Cardiac muscle cell (in vitro differentiated cells and primary cell): ENCODE measurements at regions not wholly inside any gene's neighbourhood (a gene's known extent, or its start where the extent isn't known, plus 50 kb on each side); places are given as distances from the start of the nearest gene placed in this dataset.

ENCODE experiments used
- DNase-seq, 2 donors: peaks; one replicate each; pipeline versions ENCODE4 v3.0.0 to v3.0.0-alpha.2; 2010 to 2017; ENCODE audit warnings: low read depth in 1 of 2, low spot score in 1 of 2
- H3K27ac ChIP-seq: fragments of 200-600 bp; sonication (generic); 2 replicates; pipeline ENCODE4 v1.5.1; 2016
- H3K27me3 ChIP-seq: fragments of 200-600 bp; sonication (generic); 2 replicates; pipeline ENCODE4 v1.6.0; 2016; ENCODE audit warnings: control low read depth
- H3K36me3 ChIP-seq: fragments of 200-600 bp; sonication (generic); 2 replicates; pipeline ENCODE4 v1.5.1; 2016; ENCODE audit warnings: control low read depth
- H3K4me1 ChIP-seq: fragments of 200-600 bp; sonication (generic); 2 replicates; pipeline ENCODE4 v1.8.1; 2017; ENCODE audit warnings: low read depth, mild to moderate bottlenecking, mixed run types
- H3K4me3 ChIP-seq: fragments of 200-600 bp; sonication (generic); 2 replicates; pipeline ENCODE4 v1.5.1; 2016; ENCODE audit warnings: mild to moderate bottlenecking
- H3K9me3 ChIP-seq: fragments of 200-600 bp; sonication (generic); 2 replicates; pipeline ENCODE4 v1.5.1; 2017; ENCODE audit warnings: low read depth, mild to moderate bottlenecking, control low read depth
- TF ChIP-seq, protein P1 (sequence below): IDR thresholded peaks from 2 replicates; pipeline ENCODE4 v1.5.1; 2012; ENCODE audit warnings: low read depth, mild to moderate bottlenecking, low read length

DNA sequence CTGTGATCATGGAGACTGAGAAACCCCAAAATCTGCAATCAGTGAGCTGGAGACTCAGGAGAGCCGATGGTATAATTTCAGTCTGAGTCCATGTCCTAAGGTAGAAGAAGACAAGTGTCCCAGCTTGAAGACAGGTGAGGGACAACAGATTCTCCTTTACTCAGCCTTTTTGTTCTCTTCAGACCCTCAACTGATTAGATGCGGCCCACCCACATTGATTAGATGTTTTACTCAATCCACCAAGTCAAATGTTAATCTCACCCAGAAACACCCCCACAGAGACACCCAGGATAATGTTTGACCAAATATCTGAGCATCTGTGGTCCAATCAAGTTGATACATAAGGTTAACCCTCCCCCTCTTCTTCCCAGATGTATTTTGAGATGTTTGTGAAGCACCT lies 131.2 kb downstream of the PFKFB3 start:
- Histone ChIP-seq H3K27me3 (no peaks in the 10 kb centered on the region), H3K4me3 (no peak overlapping the region), H3K27ac (no peak overlapping the region), H3K9me3 (no peaks in the 10 kb centered on the region), H3K36me3 (no peaks in the 10 kb centered on the region), H3K4me1 (no peaks in the 10 kb centered on the region)
- DNase-seq = no peak
- TF ChIP-seq, protein P1, sequence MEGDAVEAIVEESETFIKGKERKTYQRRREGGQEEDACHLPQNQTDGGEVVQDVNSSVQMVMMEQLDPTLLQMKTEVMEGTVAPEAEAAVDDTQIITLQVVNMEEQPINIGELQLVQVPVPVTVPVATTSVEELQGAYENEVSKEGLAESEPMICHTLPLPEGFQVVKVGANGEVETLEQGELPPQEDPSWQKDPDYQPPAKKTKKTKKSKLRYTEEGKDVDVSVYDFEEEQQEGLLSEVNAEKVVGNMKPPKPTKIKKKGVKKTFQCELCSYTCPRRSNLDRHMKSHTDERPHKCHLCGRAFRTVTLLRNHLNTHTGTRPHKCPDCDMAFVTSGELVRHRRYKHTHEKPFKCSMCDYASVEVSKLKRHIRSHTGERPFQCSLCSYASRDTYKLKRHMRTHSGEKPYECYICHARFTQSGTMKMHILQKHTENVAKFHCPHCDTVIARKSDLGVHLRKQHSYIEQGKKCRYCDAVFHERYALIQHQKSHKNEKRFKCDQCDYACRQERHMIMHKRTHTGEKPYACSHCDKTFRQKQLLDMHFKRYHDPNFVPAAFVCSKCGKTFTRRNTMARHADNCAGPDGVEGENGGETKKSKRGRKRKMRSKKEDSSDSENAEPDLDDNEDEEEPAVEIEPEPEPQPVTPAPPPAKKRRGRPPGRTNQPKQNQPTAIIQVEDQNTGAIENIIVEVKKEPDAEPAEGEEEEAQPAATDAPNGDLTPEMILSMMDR = no peak

DNA sequence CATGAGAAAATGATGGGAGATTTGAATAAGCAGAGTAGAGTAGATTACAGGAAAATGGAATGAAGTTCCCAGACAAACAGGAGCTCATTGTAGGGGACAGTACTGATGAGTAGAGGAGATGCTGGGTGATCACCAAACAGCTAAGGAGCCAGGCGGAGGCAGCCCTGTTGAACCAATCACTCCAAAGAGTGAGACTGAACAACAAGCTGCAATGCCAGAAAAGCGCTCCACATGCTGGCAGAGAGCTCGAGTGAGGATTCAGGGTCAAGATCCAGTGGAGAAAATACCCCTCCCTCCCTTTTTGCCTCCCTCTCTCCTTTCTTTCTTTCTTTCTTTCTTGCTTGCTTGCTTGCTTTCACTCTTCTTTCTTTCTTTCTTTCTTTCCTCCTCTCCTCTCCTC lies 133.3 kb downstream of the PFKFB3 start:
- Histone ChIP-seq H3K27ac (no peak overlapping the region), H3K27me3 (no peaks in the 10 kb centered on the region), H3K4me3 (no peak overlapping the region), H3K36me3 (no peaks in the 10 kb centered on the region), H3K9me3 (no peaks in the 10 kb centered on the region), H3K4me1 (no peaks in the 10 kb centered on the region)
- TF ChIP-seq, protein P1 = no peak
- DNase-seq = no peak

DNA sequence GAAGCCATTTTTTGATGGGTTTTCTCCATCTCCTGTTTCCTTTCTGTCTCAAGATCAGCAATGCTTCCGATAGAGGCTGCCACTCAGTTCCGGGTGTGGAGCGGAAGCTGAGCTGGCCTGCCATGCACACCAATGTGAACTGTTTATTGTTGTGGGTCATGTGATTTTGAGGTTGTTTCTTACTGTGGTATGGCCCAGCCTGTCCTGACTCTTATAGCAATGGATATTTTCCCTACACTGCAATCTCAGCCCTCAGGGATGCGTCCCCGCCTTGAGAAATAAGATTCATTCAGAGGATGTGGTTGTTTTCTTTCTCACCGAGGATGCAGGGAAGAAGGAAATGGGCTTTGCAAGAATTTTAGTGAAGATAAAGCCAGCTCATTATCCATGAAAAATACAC lies 134.7 kb downstream of the PFKFB3 start:
- TF ChIP-seq, protein P1 = no peak

DNA sequence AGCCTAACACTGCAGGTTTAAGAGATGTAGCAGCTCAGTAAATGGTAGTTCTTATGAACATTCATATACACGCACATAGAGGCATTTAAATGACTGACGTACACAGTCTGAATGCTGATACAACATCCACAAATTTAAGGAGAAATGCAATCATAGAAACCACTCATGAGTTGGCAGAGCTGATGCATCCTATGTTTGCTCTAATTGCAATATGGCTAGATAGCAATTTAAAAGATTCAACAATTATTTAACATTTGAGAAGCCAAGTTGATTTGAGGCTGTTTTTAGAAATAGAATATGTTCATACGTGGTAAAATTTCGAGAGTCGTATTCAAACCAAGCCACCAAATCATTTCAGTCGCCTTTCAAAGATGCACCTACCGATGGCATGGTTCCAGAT lies 135.6 kb downstream of the PFKFB3 start:
- TF ChIP-seq, protein P1 = no peak
- Histone ChIP-seq H3K9me3 (no peaks in the 10 kb centered on the region), H3K27ac (no peak overlapping the region), H3K4me3 (no peak overlapping the region), H3K4me1 (no peaks in the 10 kb centered on the region), H3K27me3 (no peaks in the 10 kb centered on the region), H3K36me3 (no peaks in the 10 kb centered on the region)
- DNase-seq = no peak

More for the DNA sequence above, 134.7 kb downstream of the PFKFB3 start:
- DNase-seq = peak in 1 of 2 donors; percentile 24
- Histone ChIP-seq H3K9me3 (no peaks in the 10 kb centered on the region), H3K4me3 (no peak overlapping the region), H3K4me1 (no peaks in the 10 kb centered on the region), H3K27ac (no peak overlapping the region), H3K36me3 (no peaks in the 10 kb centered on the region), H3K27me3 (no peaks in the 10 kb centered on the region)

DNA sequence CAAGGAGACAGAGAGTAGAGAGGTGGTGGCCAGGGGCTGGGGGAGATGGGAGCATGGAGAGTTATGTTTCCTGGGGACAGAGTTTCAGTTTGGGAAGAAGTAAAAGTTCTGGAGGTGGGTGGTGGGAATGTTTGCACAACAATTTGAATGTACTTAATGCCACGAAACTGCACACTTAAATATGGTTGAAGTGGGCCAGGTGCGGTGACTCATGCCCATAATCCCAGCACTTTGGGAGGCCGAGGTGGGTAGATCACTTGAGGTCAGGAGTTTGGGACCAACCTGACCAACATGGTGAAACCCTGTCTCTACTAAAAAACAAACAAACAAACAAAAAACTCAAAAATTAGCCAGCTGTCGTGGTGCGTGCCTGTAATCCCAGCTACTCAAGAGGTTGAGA lies 137.2 kb downstream of the PFKFB3 start:
- H3K4me1 ChIP-seq = no peaks in the 10 kb centered on the region
- no peak for DNase-seq
- no peak overlapping the region for H3K4me3 ChIP-seq
- no peaks in the 10 kb centered on the region for H3K9me3 ChIP-seq
- H3K36me3 ChIP-seq = no peaks in the 10 kb centered on the region
- no peaks in the 10 kb centered on the region for H3K27me3 ChIP-seq
- H3K27ac ChIP-seq = no peak overlapping the region
- TF ChIP-seq, protein P1 = no peak
